T-helper 1 cell treated with Interleukin-12 subunit alpha and Interleukin-12 subunit beta and Interleukin-4 antibody, amounts not matched to agents 30 ng/mL and 1 ng/mL, for 36 hours (primary cell): ENCODE measurements at regions not wholly inside any gene's neighbourhood (a gene's known extent, or its start where the extent isn't known, plus 50 kb on each side); places are given as distances from the start of the nearest gene placed in this dataset.
"Not testable (repeated sequence)": the region's sequence is repeated elsewhere in the genome, so short reads cannot be mapped to it uniquely, and the experiment has no call there.

Source experiments
- intact Hi-C: fragments of 100-400 bp; cut with micrococcal nuclease; formaldehyde crosslinking; loops from one replicate; pipeline ENCODE4 v1.15.1; 2024

DNA sequence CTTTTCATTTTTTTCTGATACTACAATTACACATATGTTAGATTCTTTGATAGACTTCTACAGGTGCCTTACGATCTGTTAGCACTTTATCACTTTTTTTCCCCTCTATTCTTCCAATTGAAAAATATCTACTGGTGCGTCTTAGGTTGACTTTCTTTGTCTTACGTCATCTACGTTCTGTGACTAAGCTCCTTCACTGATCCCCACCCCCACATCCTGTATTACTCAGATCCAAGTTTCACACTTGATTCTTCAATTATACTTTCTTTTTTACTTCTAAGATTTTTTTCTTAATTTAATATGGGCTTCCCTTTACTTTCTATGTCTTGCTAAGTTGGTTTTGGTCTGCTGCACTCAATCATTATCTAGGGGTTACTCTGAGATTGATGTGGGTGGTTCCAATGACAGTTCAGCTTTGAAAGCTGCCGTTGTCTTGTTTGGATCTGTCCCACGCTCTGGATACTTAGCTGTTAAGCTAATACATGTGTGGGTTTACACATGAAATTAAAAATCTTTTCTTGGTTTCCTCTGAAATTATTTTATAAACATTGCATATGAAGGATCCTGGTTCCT lies 1321.1 kb downstream of the RAPGEF2 start:
- intact Hi-C loops, result no loop called here

DNA sequence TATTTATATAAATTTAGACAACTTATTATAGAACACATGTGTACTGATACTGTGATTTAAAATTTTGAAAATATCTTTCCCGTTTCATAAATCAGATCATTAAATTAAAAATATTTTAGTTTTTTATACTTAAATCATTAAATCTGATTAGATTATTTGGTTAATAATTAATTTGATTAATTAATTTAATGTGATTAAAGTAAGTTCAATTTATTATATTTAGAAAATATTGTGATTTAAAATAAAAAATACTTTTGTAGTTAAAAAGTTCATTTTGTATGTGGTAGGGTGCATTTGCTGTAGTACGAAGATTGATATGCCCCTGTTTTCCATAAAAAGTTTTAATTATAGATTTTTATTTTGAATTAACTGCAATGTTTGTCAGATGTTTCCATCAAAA lies 1323.4 kb downstream of the RAPGEF2 start:
- intact Hi-C loops, result no loop called here

DNA sequence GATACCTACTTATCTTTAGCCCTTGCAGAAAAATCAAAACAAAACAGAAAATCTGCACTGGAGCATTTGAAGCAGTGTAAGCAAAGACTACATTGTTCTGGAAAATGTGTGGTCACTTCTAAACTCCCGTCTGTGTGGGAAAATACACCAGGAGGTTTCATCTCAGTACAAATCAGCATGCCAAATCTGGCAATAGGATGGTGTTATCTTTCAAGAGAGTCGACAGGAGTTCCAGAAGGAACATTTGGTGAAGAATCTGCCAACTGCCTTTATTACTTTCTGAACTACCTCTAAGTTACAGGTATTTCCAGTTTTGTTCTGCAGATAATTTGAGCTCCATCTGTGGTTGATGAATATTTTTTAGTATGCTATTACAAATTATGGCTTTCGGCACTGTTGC lies 1348.0 kb downstream of the RAPGEF2 start:
- intact Hi-C loops, result no loop called here

DNA sequence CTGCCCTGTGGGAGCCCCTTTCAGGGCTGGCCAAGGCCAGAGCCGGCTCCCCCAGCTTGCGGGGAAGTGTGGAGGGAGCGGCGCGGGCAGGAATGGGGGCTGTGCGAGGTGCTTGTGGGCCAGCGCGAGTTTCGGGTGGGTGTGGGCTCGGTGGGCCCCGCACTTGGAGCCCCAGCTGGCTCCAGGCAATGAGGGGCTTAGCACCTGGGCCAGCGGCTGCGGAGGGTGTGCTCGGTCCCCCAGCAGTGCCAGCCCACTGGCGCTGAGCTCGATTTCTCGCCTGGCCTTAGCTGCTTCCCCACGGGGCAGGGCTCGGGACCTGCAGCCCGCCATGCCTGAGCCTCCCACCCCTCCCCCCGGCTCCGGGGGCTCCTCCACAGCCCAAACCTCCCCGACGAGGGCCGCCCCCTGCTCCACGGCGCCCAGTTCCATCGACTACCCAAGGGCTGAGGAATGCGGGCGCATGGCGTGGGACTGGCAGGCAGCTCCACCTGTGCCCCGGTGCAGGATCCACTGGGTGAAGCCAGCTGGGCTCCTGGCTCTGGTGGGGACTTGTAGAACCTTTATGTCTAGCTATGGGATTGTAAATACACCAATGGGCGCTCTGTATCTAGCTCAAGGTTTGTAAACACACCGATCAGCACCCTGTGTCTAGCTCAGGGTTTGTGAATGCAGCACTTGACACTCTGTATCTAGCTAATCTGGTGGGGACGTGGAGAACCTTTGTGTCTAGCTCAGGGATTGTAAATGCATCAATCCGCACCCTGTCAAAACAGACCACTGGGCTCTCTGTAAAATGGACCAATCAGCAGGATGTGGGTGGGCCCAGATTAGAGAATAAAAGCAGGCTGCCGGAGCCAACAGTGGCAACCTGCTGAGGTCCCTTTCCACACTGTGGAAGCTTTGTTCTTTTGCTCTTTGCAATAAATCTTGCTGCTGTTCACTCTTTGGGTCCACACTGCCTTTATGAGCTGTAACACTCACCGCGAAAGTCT lies 1379.1 kb downstream of the RAPGEF2 start:
- intact Hi-C loops, result not testable (repeated sequence)

DNA sequence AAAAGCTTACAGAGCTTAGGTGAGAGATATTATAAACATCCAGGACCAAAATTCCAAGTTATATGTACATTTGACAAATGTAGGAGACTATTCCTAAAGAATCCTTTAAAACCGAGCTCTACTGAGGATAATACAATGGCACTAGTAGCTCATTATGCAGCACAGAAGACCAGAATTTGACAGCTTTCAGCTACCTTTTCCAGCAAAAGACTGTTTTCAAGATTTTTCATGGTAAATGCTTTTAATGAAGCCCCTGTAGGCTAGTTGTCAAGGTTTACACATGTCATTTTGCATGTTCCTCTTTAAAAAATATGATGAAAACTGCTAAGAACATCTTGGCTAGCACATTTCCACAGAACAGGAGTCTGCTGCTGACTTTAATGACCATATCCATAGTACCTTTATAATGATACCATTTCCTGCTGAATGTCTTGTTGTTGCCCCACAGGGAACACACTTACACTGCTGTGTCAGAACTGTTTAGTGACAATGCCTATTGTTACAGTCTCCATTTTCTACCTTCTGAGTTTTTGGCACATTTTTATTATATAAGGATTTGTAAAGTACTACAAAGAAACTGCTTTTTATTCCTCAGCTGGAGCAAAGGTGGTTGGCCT lies 1382.3 kb downstream of the RAPGEF2 start:
- intact Hi-C loops, result no loop called here

DNA sequence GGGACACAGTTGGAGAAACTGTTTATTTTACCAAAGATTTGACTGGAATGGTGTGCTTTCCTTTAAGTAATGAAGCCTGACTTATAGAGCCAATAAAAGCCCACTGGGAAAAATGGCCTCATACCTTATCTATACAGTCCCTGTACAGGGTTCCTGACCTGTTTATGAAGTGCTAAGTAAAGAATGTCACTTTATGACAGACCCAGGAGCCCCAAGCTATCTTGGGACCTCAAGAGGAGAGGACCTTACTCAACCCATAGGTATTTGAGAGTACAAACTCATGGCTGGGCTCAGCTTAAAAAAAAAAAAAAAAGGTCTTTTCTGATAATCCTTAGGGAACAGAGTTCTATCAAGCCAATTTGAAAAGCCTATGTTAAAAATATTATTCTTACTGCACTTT lies 1389.3 kb downstream of the RAPGEF2 start:
- intact Hi-C loops, result no loop called here

DNA sequence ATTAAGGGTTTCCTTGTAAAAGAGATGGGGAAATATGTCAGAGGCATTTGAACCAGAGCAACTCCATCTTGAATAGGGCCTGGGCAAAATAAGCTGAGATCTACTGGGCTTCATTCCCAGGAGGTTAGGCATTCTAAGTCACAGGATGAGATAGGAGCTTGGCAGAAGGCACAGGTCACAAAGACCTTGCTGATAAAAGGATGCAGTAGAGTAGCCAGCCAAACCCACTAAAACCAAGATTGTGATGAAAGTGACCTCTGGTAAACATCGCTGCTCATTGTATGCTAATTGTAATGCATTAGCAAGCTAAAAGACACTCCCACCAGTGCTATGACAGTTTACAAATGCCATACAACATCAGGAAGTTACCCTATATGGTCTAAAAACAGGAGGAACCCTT lies 1390.3 kb downstream of the RAPGEF2 start:
- intact Hi-C loops, result no loop called here

DNA sequence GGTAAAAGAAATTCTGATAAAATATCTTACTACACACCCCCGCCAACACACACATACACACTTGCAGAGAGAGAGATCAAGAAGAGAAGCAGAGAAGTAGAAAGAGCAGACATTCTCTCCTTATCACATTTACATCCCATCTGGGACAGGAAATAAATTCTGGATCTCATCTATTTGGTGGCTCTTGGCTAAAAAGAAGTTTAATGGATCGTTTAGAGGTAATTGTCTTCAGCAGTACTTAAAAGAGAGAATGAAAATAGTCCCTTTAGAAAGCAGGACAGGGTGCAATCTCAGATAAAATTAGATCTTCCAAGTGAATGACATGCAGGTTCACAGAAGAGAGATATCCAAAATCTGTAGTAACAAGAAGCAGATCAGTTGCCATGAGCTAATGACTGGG lies 1392.5 kb downstream of the RAPGEF2 start:
- intact Hi-C loops, result no loop called here

DNA sequence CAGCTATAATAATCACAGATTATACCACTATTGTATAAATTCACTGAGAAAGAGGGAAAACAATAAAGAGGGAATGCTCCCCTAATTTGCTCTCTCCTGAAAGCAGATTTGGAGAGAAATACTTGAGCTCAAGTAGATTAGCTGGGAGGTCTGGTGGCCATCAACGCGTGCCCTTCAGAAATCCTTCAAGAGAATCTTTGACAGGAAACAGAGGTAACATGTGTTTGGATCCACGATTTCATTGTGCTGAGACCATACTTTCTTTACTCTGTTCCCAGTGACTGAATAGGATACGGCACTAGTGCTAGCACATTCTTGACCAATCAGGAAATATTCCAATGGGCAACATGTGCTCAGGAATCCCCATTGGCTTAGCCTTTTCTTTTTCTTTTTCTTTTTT lies 1395.3 kb downstream of the RAPGEF2 start:
- intact Hi-C loops, result no loop called here

DNA sequence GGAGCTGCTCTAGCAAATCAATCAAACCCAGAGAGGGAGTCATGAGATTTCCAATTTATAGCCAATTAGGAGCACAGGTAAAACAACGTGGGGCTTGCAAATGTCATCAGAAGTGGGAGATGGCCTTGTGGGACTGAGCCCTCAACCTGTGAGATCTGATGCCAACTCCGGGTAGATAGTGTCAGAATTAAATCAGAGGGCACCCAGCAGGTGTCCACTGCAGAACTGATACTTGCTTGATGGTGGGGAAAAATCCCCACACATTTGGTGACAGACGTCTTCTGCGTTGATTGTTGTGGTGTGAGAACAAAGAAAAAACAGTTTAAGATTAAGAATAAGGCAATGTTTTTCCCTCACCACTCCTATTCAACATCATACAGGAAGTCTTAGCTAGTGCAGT lies 1402.8 kb downstream of the RAPGEF2 start:
- intact Hi-C loops, result no loop called here

DNA sequence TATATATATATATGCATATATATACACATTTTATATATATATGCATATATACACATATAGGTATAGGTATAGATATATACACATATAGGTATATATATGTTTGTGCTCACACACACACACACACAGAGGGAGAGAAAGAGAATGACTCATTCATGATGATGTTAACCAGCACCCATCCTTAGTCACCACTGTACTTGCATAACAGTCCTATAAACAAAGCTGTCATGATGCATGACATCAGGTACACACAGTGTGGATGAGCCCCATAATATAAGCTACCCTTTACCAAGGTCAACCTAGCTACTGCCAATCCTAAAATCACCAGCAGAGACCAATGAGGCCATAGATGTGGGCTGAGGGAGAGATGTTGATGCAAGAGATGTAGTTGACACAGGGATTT lies 1408.0 kb downstream of the RAPGEF2 start:
- intact Hi-C loops, result no loop called here

DNA sequence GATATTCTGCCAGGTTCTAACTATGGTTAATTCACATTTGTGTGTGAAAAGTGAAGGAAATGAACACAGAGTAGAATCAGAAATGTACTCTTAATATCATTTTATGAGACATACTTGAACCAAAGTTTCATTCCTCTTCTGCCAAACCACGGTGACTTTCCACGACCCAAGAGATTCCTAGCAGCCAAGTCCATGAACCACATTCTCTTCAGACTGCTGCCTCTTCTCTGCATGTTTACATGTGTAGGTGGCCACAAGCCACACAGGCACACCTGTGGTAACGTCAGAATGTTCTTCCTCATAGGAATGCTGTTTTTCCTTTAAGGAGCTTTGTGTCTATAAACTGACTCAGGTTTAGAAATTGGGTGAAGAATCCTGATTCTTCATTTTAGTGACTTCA lies 1411.2 kb downstream of the RAPGEF2 start:
- intact Hi-C loops, result no loop called here

DNA sequence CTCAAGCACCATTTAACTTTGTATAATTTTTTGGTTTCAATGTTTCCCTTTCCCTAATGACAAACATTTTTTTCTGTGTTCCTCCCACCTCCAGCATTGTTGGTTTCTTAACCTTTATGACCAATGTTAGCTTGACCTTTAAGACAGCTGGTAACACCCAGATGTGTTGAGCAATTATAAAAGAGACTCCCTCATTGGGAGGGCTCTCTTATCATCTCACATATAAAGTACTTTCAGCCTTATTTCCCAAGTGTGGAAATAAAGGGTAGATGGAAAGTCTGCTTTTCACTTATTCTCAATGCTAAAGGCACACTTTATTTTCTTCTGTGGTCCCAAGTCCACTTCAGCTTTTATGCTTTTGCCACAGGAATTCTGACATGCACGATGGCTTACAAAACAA lies 1420.4 kb downstream of the RAPGEF2 start:
- intact Hi-C loops, result no loop called here

DNA sequence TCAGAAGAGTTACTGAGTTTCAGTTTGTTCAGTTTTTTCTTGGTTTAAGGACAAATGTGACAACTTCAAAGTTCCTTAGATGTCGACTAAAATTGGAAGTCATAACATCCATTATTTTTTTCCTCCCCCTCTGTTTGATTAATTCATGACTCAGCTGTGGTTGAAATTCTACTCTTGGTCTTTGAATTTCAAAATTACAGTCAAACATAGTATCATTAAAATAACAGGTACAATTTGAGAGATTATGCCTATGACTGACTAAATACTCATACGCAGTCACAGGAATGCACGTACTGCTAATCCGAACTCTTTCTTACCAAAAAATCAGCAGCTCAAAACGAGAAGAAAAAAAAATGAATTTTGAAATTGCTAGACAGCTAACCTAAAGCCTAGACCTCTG lies 1434.8 kb downstream of the RAPGEF2 start:
- intact Hi-C loops, result no loop called here

DNA sequence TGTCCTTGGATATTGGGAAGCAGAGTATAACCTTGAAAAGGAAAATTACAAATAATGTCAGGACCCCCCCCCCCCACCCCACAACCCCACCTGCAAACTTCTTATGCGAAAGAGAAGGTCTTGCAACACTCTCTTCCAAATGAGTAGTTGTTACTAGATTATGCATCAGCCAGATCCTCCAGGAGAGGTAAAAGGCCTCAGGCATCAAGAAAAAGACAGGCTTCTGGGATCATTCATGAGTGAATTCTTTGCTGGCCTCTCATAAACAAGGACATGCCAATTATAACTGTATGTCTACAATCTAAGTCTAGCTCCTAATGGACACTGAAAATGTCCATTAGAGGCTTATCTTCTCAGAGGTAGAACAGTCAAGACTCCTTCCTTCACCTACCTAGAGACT lies 1443.3 kb downstream of the RAPGEF2 start:
- intact Hi-C loops, result no loop called here

DNA sequence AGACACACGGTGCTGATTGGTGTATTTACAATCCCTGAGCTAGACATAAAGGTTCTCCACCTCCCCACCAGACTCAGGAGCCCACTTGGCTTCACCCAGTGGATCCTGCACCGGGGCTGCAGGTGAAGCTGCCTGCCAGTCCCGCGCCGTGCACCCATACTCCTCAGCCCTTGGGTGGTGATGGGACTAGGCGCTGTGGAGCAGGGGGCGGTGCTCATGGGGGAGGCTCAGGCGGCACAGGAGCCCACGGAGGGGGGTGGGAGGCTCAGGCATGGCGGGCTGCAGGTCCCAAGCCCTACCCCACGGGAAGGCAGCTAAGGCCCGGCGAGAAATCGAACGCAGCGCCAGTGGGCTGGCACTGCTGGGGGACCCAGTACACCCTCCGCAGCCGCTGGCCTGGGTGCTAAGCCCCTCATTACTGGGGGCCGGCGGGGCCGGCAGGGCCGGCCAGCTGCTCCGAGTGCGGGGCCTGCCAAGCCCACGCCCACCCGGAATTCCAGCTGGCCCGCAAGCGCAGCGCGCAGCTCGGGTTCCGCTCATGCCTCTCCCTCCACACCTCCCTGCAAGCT lies 1447.2 kb downstream of the RAPGEF2 start:
- intact Hi-C loops, result not testable (repeated sequence)

DNA sequence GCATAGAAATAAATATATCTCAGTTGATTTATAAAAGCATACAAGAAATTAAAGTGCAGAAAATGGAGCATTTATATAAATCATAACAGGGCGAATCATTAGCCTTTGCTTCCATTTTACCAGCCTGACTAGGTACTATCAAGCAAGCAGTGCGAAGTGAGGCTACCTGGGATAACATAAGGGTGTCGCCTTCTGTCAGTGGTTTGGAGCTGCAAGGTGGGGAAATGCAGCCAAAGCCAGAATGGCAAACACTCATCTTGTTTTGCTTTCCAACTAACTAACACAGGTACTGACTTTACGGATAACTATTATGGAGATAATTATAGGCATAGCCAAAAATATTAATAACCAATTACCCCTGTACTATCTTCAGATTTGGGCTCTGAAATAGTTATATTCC lies 1459.8 kb downstream of the RAPGEF2 start:
- intact Hi-C loops, result no loop called here

DNA sequence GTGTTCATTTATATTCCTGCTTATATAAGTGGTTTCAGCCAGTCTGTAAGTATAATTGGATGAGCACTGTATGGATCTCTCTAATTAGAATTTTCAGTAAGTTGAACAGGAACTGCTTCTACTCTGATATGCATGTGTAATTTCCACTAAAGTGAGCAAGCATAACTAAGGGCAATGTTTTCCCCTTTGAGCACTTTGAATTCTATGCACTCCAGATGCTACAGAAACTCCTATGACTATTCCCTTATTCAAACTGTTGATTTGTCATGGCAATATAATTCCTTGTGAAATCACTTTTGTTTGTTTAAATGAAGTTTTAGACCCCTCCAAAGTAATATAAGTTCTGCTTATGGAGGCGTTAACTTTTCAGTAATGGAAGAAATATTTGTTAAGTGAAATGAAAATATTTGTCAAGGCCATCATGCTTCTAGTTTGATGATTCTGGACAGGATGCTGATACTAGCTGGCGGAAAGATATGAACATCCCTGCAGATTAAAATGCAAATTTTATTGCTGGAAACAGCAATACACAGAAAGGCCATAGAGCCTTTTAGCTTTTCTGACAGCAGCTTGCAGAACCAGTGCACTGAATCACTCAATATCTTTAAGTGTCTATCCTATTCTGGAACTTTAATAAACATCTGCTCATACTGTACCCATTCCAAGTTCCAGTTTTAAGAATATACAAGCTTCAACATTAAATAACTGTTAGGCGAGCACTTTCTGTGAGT lies 1460.8 kb downstream of the RAPGEF2 start:
- intact Hi-C loops, result no loop called here

DNA sequence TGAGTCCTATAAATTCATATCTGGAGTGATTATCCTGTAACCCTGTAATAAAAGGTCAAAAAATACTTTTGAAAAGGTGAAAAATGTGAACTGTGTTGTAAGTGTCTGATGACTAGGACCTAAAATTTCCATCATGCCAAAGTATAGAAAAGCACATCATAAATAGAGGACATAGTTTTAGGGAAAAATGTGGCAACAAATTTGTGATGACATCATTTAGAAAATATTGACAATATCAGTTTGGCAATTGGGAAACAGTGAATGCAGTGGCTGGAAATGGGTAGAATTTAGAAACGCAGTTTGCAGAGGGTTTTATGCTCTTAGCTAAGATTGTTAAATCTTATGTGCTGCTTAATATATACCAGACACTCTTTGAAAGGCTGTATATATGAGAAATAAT lies 1464.8 kb downstream of the RAPGEF2 start:
- intact Hi-C loops, result no loop called here

DNA sequence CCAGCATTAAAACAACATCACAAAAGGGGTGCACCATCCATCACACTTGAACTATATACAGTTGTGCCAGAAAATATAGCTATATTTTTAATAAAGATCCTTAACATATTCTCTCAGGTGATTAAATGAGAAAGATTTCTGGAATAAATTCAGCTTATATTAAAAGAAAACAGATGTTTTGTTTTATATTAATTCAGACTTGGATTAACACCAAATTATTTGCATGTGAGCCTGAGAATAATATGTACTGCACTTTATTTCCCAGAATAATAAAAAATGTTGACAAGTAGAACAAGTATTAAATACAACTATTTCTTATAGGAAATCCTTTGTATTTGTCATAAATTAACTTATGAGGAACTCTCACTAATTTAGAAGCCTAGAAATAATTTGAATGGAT lies 1467.4 kb downstream of the RAPGEF2 start:
- intact Hi-C loops, result no loop called here

DNA sequence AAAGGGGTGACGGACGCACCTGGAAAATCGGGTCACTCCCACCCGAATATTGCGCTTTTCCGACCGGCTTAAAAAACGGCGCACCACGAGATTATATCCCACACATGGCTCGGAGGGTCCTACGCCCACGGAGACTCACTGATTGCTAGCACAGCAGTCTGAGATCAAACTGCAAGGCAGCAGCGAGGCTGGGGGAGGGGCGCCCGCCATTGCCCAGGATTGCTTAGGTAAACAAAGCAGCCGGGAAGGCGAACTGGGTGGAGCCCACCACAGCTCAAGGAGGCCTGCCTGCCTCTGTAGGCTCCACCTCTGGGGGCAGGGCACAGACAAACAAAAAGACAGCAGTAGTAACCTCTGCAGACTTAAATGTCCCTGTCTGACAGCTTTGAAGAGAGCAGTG lies 1471.4 kb downstream of the RAPGEF2 start:
- intact Hi-C loops, result not testable (repeated sequence)
